CD4-positive, alpha-beta T cell (primary cell): ENCODE measurements at regions not wholly inside any gene's neighbourhood (a gene's known extent, or its start where the extent isn't known, plus 50 kb on each side); places are given as distances from the start of the nearest gene placed in this dataset.

Source experiments
- ATAC-seq: fragments of 200-7000 bp; cut with Tn5 transposase; one replicate; pipeline ENCODE4 v1.10.0; 2022; ENCODE audit warnings: mild to moderate bottlenecking; ENCODE audit not compliant: poor library complexity
- CTCF ChIA-PET: fragments of 350-600 bp; sonication (Branson Sonifier 250); formaldehyde crosslinking; loops from one replicate; lab custom pipeline; 2021; ENCODE audit warnings: antibody characterized with exemption, inconsistent platforms; lab: Charles Lee
- POLR2A ChIA-PET: fragments of 350-600 bp; sonication (Branson Sonifier 250); formaldehyde crosslinking; loops from one replicate; lab custom pipeline; 2021; ENCODE audit warnings: antibody characterized with exemption, inconsistent platforms; lab: Charles Lee
- DNase-seq, 14 experiments: peaks; one replicate each; pipeline ENCODE4 v3.0.0-alpha.2; 2013 to 2020; ENCODE audit warnings: mixed read lengths in 2 of 14
- H3K27ac ChIP-seq, 2 donors: one replicate each; pipeline versions ENCODE4 v1.5.1 to v1.7.0; 2013; ENCODE audit warnings: low read length in 2 of 2, low read depth in 1 of 2, mild to moderate bottlenecking in 1 of 2
- H3K27me3 ChIP-seq, 2 experiments: 1 replicate in 1 of 2; 2 replicates in 1 of 2; pipeline versions ENCODE4 v1.6.1 to v1.7.0; 2013; ENCODE audit warnings: low read length in 2 of 2, control low read depth in 1 of 2, mild to moderate bottlenecking in 1 of 2, moderate library complexity in 1 of 2; ENCODE audit not compliant: insufficient read depth in 2 of 2, control insufficient read depth in 1 of 2
- H3K36me3 ChIP-seq: one replicate; pipeline ENCODE4 v1.6.1; 2013; ENCODE audit warnings: low read length, control low read depth; ENCODE audit not compliant: insufficient read depth
- H3K4me1 ChIP-seq: one replicate; pipeline ENCODE4 v1.6.1; 2013; ENCODE audit warnings: low read length, control low read depth; ENCODE audit not compliant: insufficient read depth
- H3K4me3 ChIP-seq: one replicate; pipeline ENCODE4 v1.5.1; 2013; ENCODE audit warnings: mild to moderate bottlenecking, low read length, moderate library complexity
- H3K9me3 ChIP-seq, 2 experiments: 1 replicate in 1 of 2; 2 replicates in 1 of 2; pipeline versions ENCODE4 v1.6.1 to v1.7.0; 2013; ENCODE audit warnings: low read length in 2 of 2, mild to moderate bottlenecking in 2 of 2, control low read depth in 1 of 2, moderate library complexity in 1 of 2; ENCODE audit not compliant: control insufficient read depth in 1 of 2, insufficient read depth in 1 of 2
- H3K27ac Mint-ChIP-seq: one replicate; pipeline ENCODE4 v1.8.0; 2020; ENCODE audit warnings: mixed read lengths
- H3K27me3 Mint-ChIP-seq: one replicate; pipeline ENCODE4 v1.8.0; 2021; ENCODE audit warnings: mixed read lengths
- H3K36me3 Mint-ChIP-seq: one replicate; pipeline ENCODE4 v1.8.0; 2021; ENCODE audit warnings: low read depth, mixed read lengths
- H3K4me1 Mint-ChIP-seq: one replicate; pipeline ENCODE4 v1.8.0; 2021; ENCODE audit warnings: low read depth, mixed read lengths
- H3K4me3 Mint-ChIP-seq: one replicate; pipeline ENCODE4 v1.8.0; 2020; ENCODE audit warnings: mild to moderate bottlenecking, mixed read lengths
- H3K9me3 Mint-ChIP-seq: one replicate; pipeline ENCODE4 v1.8.0; 2020; ENCODE audit warnings: mixed read lengths
- CTCF ChIP-seq: fragments of 200-600 bp; IDR thresholded peaks from one replicate; pipeline ENCODE4 v1.8.0; 2022; ENCODE audit warnings: antibody characterized with exemption, mild to moderate bottlenecking
- intact Hi-C, 2 experiments: fragments of 100-400 bp; cut with DNase I in 1 of 2; cut with micrococcal nuclease in 1 of 2; formaldehyde crosslinking; loops; one replicate each; pipeline versions ENCODE4 v1.15.1 to v1.9.0; 2023 to 2025; cut with DNase I, micrococcal nuclease

- no peak for DNase-seq
- no peak overlapping the region for H3K27ac ChIP-seq
- no peaks in the 10 kb centered on the region for H3K27me3 Mint-ChIP-seq
- H3K4me1 Mint-ChIP-seq = no peaks in the 10 kb centered on the region
- no peaks in the 10 kb centered on the region for H3K36me3 Mint-ChIP-seq
- H3K9me3 ChIP-seq = no peaks in the 10 kb centered on the region
- ChIA-PET POLR2A (no interaction called here), CTCF (no interaction called here)
- no peak overlapping the region for H3K4me3 ChIP-seq
- intact Hi-C loops = no loop called here
- no peak for TF ChIP-seq CTCF
- peaks cover 9% of the 10 kb centered on the region for H3K9me3 Mint-ChIP-seq
- no peak overlapping the region for H3K4me3 Mint-ChIP-seq
- no peaks in the 10 kb centered on the region for H3K4me1 ChIP-seq
- no peak for ATAC-seq
- H3K36me3 ChIP-seq = no peaks in the 10 kb centered on the region
- H3K27ac Mint-ChIP-seq = no peak overlapping the region
- no peaks in the 10 kb centered on the region for H3K27me3 ChIP-seq
Measured at GRCh38 chr7:136274636-136275345, 297.6 kb upstream of the MTPN start.

DNA sequence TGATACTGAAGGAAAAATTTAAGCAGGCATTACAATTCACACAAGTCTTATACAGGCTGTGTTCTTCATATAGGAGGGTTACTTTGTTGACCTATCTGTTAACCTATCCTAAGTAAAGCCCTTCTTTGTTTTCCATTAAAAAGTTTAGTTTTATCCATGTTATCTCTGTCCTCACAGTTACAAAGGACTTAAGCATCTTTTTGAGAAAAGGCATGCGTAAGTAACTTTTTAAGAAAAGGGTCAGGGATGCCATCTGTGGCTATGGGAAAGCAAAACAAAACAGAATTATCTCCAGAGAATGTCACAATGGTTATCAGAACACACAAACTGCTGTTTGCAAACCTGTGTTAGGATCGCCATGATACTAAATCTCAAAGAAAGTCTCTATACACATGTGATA, 295.8 kb upstream of the MTPN start:
- H3K4me1 ChIP-seq = no peaks in the 10 kb centered on the region
- no peaks in the 10 kb centered on the region for H3K4me1 Mint-ChIP-seq
- ChIA-PET CTCF (no interaction called here), POLR2A (no interaction called here)
- no peak overlapping the region for H3K4me3 Mint-ChIP-seq
- DNase-seq (no peak), ATAC-seq (no peak)
- H3K9me3 ChIP-seq = no peaks in the 10 kb centered on the region
- H3K27me3 Mint-ChIP-seq = no peaks in the 10 kb centered on the region
- intact Hi-C loops = no loop called here
- H3K4me3 ChIP-seq = no peak overlapping the region
- no peak overlapping the region for H3K27ac ChIP-seq
- no peaks in the 10 kb centered on the region for H3K36me3 Mint-ChIP-seq
- peaks cover 12% of the 10 kb centered on the region for H3K9me3 Mint-ChIP-seq
- no peaks in the 10 kb centered on the region for H3K27me3 ChIP-seq
- no peak overlapping the region for H3K27ac Mint-ChIP-seq
- no peaks in the 10 kb centered on the region for H3K36me3 ChIP-seq
- no peak for TF ChIP-seq CTCF

- Mint-ChIP-seq H3K9me3 (peaks cover 17% of the 10 kb centered on the region), H3K36me3 (no peaks in the 10 kb centered on the region), H3K4me3 (no peak overlapping the region), H3K27me3 (no peaks in the 10 kb centered on the region), H3K4me1 (no peaks in the 10 kb centered on the region), H3K27ac (no peak overlapping the region)
- Histone ChIP-seq H3K4me3 (no peak overlapping the region), H3K9me3 (peaks cover 4 to 15% of the 10 kb centered on the region in 2 experiments), H3K27ac (no peak overlapping the region), H3K4me1 (no peaks in the 10 kb centered on the region), H3K27me3 (no peaks in the 10 kb centered on the region), H3K36me3 (no peaks in the 10 kb centered on the region)
- ATAC-seq (no peak), DNase-seq (no peak)
- ChIA-PET CTCF (no interaction called here), POLR2A (no interaction called here)
- TF ChIP-seq CTCF = no peak
- intact Hi-C loops = no loop called here
Measured at GRCh38 chr7:136267822-136268221, 290.7 kb upstream of the MTPN start.
